ENCODE measurements at regions not wholly inside any gene's neighbourhood (a gene's known extent, or its start where the extent isn't known, plus 50 kb on each side); places are given as distances from the start of the nearest gene placed in this dataset.
"Not testable (repeated sequence)": the region's sequence is repeated elsewhere in the genome, so short reads cannot be mapped to it uniquely, and the experiment has no call there.

DNA sequence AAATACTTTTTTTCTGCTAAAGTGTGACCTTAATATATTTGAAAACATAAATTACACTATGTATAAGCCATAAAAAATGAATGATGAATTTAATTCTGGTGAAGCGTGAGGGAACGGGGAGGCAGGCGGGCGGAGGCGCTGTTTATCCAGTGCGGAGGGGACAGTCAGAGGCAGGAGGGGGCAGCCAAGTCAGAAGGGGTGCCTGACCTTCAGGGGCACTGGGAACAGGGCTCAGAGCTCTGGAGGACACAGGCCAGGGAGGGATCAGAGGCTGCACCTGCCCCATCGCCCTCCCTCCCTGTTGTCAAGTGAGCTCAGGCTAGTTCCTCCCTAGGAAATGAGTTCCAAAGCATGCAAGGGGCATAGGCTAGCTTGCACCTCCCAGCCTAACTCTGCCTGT is 82.0 kb upstream of the CASZ1 start:
- Histone ChIP-seq H3K36me3 (ENCODE audit: insufficient read depth, insufficient read length, low read length) (no peaks in the 10 kb centered on the region), H3K27me3 (ENCODE audit: insufficient read depth, insufficient read length) (no peaks in the 10 kb centered on the region), H3K4me1 (ENCODE audit: insufficient read depth, insufficient read length) (no peaks in the 10 kb centered on the region), H3K9me3 (ENCODE audit: insufficient read depth, low read length) (no peaks in the 10 kb centered on the region), H3K4me3 (ENCODE audit: insufficient read length, low read depth) (no peak overlapping the region), H3K9ac (ENCODE audit: insufficient read length, low read depth) (no peak overlapping the region)
- TF ChIP-seq YY1 (IDR thresholded peaks at IDR 0.05; ENCODE audit: insufficient read depth, insufficient read length) (no peak), ZNF274 (IDR thresholded peaks at IDR 0.05; ENCODE audit: low read depth, low read length) (no peak), SUZ12 (IDR thresholded peaks at IDR 0.05; ENCODE audit: extremely low read depth, insufficient read depth, insufficient read length) (no peak)
- DNase-seq (ENCODE audit: low read depth, low spot score), result no peak

DNA sequence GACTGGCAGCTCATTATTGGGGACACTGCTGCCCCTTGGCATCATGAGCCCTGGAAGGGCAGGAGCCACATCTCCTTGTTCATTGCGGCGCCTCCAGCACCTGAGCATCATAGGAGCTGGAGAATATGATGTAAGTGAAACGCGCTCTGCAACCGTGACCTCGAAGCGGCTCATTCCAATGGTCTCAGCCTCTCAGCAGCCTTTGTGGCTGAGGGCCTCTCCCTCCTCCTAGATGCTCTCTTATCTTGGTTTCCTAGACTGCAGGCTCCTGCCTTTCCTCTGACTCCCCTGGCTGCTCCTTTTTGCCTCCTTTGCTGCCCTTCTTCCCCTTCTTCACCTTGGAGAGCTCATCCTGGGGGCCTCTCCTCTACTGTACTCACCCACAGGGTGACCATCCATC is 83.6 kb upstream of the CASZ1 start:
- Histone ChIP-seq H3K4me1 (ENCODE audit: insufficient read depth, insufficient read length) (no peaks in the 10 kb centered on the region), H3K27me3 (ENCODE audit: insufficient read depth, insufficient read length) (no peaks in the 10 kb centered on the region), H3K9me3 (ENCODE audit: insufficient read depth, low read length) (no peaks in the 10 kb centered on the region), H3K36me3 (ENCODE audit: insufficient read depth, insufficient read length, low read length) (no peaks in the 10 kb centered on the region), H3K4me3 (ENCODE audit: insufficient read length, low read depth) (no peak overlapping the region), H3K9ac (ENCODE audit: insufficient read length, low read depth) (no peak overlapping the region)
- no peak for TF ChIP-seq YY1 (IDR thresholded peaks at IDR 0.05; ENCODE audit: insufficient read depth, insufficient read length)
- no peak for TF ChIP-seq ZNF274 (IDR thresholded peaks at IDR 0.05; ENCODE audit: low read depth, low read length)
- TF ChIP-seq SUZ12 (IDR thresholded peaks at IDR 0.05; ENCODE audit: extremely low read depth, insufficient read depth, insufficient read length), result no peak
- no peak for DNase-seq (ENCODE audit: low read depth, low spot score)

DNA sequence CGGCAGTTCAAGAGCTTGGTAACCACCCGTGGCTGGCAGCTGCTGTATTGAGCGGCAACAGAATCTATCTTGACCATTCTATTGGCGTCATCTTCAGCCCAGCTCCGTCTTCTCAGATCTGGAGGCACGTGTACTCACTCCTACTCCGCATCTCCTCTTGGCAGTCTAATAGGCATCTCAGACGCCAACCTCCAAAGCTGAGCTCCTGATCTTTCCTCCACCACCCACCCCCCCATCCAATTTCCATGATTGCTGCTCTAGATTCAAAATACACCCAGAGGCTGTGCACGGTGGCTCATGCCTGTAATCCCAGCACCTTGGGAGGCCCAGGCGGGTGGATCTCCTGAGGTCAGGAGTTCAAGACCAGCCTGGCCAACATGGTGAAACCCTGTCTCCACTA is 84.6 kb upstream of the CASZ1 start:
- Histone ChIP-seq H3K27me3 (ENCODE audit: insufficient read depth, insufficient read length) (no peaks in the 10 kb centered on the region), H3K9ac (ENCODE audit: insufficient read length, low read depth) (no peak overlapping the region), H3K4me3 (ENCODE audit: insufficient read length, low read depth) (no peak overlapping the region), H3K4me1 (ENCODE audit: insufficient read depth, insufficient read length) (no peaks in the 10 kb centered on the region), H3K9me3 (ENCODE audit: insufficient read depth, low read length) (no peaks in the 10 kb centered on the region), H3K36me3 (ENCODE audit: insufficient read depth, insufficient read length, low read length) (no peaks in the 10 kb centered on the region)
- DNase-seq (ENCODE audit: low read depth, low spot score), result no peak
- TF ChIP-seq SUZ12 (IDR thresholded peaks at IDR 0.05; ENCODE audit: extremely low read depth, insufficient read depth, insufficient read length) (no peak), YY1 (IDR thresholded peaks at IDR 0.05; ENCODE audit: insufficient read depth, insufficient read length) (no peak), ZNF274 (IDR thresholded peaks at IDR 0.05; ENCODE audit: low read depth, low read length) (no peak)

DNA sequence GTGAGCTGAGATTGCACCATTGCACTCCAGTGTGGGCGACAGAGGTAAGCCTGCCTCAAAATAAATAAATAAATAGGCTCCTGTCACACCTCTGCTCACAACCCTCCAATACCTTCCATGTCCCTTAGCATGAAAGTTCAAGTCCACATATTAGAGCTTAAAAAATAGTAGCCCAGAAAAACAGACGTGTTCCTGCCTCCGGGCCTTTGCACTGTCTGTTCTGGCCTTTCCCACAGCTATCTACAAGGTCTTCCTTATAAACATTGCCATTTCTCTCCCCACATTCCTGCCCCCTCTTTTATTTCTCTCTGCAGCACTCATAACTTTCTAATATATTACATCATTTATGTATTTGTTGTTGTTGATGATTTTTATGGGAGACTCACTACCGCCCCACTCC is 85.6 kb upstream of the CASZ1 start:
- no peak for DNase-seq (ENCODE audit: low read depth, low spot score)
- Histone ChIP-seq H3K27me3 (ENCODE audit: insufficient read depth, insufficient read length) (no peaks in the 10 kb centered on the region), H3K4me3 (ENCODE audit: insufficient read length, low read depth) (no peak overlapping the region), H3K36me3 (ENCODE audit: insufficient read depth, insufficient read length, low read length) (no peaks in the 10 kb centered on the region), H3K9ac (ENCODE audit: insufficient read length, low read depth) (no peak overlapping the region), H3K4me1 (ENCODE audit: insufficient read depth, insufficient read length) (no peaks in the 10 kb centered on the region), H3K9me3 (ENCODE audit: insufficient read depth, low read length) (no peaks in the 10 kb centered on the region)
- TF ChIP-seq ZNF274 (IDR thresholded peaks at IDR 0.05; ENCODE audit: low read depth, low read length) (no peak), YY1 (IDR thresholded peaks at IDR 0.05; ENCODE audit: insufficient read depth, insufficient read length) (no peak), SUZ12 (IDR thresholded peaks at IDR 0.05; ENCODE audit: extremely low read depth, insufficient read depth, insufficient read length) (no peak)

DNA sequence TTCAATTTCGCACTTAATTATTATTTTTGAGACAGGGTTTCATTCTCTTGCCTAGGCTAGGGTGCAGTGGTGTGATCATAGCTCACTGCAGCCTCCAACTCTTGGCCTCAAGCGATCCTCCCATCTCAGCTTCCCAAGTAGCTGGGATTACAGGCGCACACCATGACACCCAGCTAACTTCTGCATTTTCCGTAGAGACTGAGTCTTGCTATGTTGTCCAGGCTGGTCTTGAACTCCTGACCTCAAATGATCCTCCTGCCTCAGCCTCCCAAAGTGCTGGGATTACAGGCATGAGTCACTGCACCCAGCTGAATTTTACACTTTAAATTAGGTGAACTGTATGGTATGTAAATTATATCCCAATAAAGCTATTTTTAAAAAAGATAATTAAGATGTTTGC is 90.6 kb upstream of the CASZ1 start:
- peaks cover 18% of the 10 kb centered on the region for H3K27me3 ChIP-seq (ENCODE audit: insufficient read depth, insufficient read length)

DNA sequence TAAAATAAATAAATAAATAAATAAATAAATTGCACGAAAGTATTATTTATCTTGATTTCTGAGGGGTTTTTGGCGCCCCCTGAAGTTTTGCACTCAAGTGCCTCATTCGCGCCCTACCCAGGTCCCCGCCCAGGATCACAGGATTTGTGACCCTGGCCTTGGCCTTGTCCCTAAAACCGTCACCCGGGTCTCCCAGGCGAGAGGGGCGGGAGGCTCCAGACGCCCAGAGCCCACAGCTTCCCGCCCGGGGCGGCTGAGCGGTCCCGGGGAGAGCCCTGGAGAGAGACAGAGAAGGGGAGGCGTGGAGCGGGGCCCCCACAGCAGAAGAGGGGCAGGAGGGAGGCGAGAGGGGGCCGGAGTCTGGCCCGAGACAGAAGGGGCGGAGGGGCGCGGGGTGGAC is 91.8 kb upstream of the CASZ1 start:
- Histone ChIP-seq H3K4me1 (ENCODE audit: insufficient read depth, insufficient read length) (peaks cover 11% of the 10 kb centered on the region), H3K9ac (ENCODE audit: insufficient read length, low read depth) (no peak overlapping the region), H3K27me3 (ENCODE audit: insufficient read depth, insufficient read length) (peaks cover 18% of the 10 kb centered on the region), H3K4me3 (ENCODE audit: insufficient read length, low read depth) (no peak overlapping the region), H3K36me3 (ENCODE audit: insufficient read depth, insufficient read length, low read length) (no peaks in the 10 kb centered on the region), H3K9me3 (ENCODE audit: insufficient read depth, low read length) (no peaks in the 10 kb centered on the region)
- no peak for TF ChIP-seq ZNF274 (IDR thresholded peaks at IDR 0.05; ENCODE audit: low read depth, low read length)
- TF ChIP-seq YY1 (IDR thresholded peaks at IDR 0.05; ENCODE audit: insufficient read depth, insufficient read length), result no peak
- TF ChIP-seq SUZ12 (IDR thresholded peaks at IDR 0.05; ENCODE audit: extremely low read depth, insufficient read depth, insufficient read length), result no peak
- no peak for DNase-seq (ENCODE audit: low read depth, low spot score)

More for the DNA sequence above, 90.6 kb upstream of the CASZ1 start:
- DNase-seq (ENCODE audit: low read depth, low spot score); H3K4me1 ChIP-seq (ENCODE audit: insufficient read depth, insufficient read length); H3K9ac ChIP-seq (ENCODE audit: insufficient read length, low read depth); H3K36me3 ChIP-seq (ENCODE audit: insufficient read depth, insufficient read length, low read length); H3K9me3 ChIP-seq (ENCODE audit: insufficient read depth, low read length); H3K4me3 ChIP-seq (ENCODE audit: insufficient read length, low read depth): not testable (repeated sequence)

DNA sequence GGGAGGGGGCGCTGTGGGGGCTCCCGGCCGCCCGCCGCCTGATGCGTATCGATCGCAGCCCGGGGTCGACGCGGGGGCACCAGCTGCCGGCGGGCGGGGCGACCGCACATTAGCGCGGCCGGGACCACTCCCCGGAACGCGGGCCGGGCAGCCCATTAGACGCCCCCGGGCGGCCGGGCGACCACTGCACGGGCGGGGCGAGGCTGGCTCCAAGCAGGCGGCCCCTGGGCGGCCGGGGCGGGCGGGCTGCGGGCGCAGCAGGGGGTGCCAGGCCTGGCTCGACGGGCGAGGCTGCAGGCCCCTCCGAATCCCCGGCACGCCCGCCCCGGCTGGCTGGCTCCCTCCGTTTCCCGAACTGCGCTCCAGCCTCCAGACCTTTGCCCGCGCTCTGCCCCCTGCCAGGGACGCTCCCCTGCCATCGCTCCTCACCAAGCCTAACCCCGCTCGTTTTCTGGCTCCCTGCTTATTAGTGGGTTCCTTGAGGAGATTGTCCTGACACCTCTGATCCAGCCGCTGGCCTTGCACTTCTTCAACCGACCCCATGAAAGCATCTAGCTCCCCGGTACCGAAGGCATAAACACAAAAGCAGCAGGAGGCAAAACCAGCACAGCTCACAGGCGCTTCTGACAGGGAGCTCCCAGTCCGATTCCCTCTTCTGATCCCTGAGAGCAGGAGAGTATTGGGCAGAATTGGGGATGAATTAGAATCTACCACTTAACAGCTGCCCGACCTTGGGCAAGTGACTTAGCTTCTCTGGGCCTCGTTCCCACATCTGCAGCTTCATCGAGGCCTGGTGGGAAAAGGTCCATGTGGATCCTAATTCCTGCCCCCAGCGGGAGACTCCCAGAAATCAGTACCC is 92.6 kb upstream of the CASZ1 start:
- Histone ChIP-seq H3K9me3 (ENCODE audit: insufficient read depth, low read length) (no peaks in the 10 kb centered on the region), H3K4me1 (ENCODE audit: insufficient read depth, insufficient read length) (peaks cover 11% of the 10 kb centered on the region), H3K36me3 (ENCODE audit: insufficient read depth, insufficient read length, low read length) (no peaks in the 10 kb centered on the region), H3K4me3 (ENCODE audit: insufficient read length, low read depth) (peak overlapping the region; percentile 30), H3K9ac (ENCODE audit: insufficient read length, low read depth) (peak overlapping the region; percentile 77), H3K27me3 (ENCODE audit: insufficient read depth, insufficient read length) (peaks cover 18% of the 10 kb centered on the region)
- DNase-seq (ENCODE audit: low read depth, low spot score), result no peak
- TF ChIP-seq YY1 (IDR thresholded peaks at IDR 0.05; ENCODE audit: insufficient read depth, insufficient read length) (no peak), ZNF274 (IDR thresholded peaks at IDR 0.05; ENCODE audit: low read depth, low read length) (no peak), SUZ12 (IDR thresholded peaks at IDR 0.05; ENCODE audit: extremely low read depth, insufficient read depth, insufficient read length) (no peak)

Measured in NT2/D1 (cell line).